HCT116 (cell line): ENCODE measurements at regions not wholly inside any gene's neighbourhood (a gene's known extent, or its start where the extent isn't known, plus 50 kb on each side); places are given as distances from the start of the nearest gene placed in this dataset.

Experiments used
- ATAC-seq: fragments of 200-7000 bp; cut with Tn5 transposase; 2 replicates; pipeline ENCODE4 v1.9.1; 2020; ENCODE audit warnings: mild to moderate bottlenecking, moderate library complexity
- BruUV-seq: library from RNA; stranded (reverse); fragments of 400-500 nt; replicated peaks from 2 replicates; lab custom pipeline; 2021; lab: Mats Ljungman, UMichigan
- CTCF ChIA-PET: fragments of 300-600 bp; sonication (Branson Sonifier 250); formaldehyde crosslinking; loops from one replicate; lab custom pipeline; 2021; ENCODE audit warnings: antibody characterized with exemption; lab: Charles Lee
- POLR2A ChIA-PET: fragments of 300-600, 350-600 bp; sonication (Branson Sonifier 250); formaldehyde crosslinking; loops from one replicate; lab custom pipeline; 2021; ENCODE audit warnings: antibody characterized with exemption; lab: Charles Lee
- RAD21 ChIA-PET, 2 experiments: fragments of 300-600 bp; sonication (Branson Sonifier 250); formaldehyde crosslinking; loops; one replicate each; lab custom pipeline; 2023; ENCODE audit warnings: low total read pairs in 2 of 2; ENCODE audit not compliant: uncharacterized antibody in 2 of 2, unreplicated experiment in 2 of 2, low non-redundant PET in 1 of 2; lab: Charles Lee
- DNase-seq: peaks from one replicate; pipeline ENCODE4 v3.0.0-alpha.2; 2010; ENCODE audit warnings: low read depth, low spot score
- H2AFZ ChIP-seq: fragments of 200-600 bp; shearing (Covaris generic), sonication (generic); 2 replicates; pipeline ENCODE4 v1.6.1; 2017; ENCODE audit warnings: low read depth, mixed run types, mixed read lengths, antibody characterized with exemption, low read length; ENCODE audit not compliant: poor library complexity, severe bottlenecking
- H3K27ac ChIP-seq: 2 replicates; pipeline ENCODE4 v1.5.1; 2012; ENCODE audit warnings: low read depth, low read length
- H3K27me3 ChIP-seq: fragments of 200-600 bp; sonication (generic); 2 replicates; pipeline ENCODE4 v1.6.1; 2016; ENCODE audit warnings: mixed run types, low read length, mixed read lengths; ENCODE audit not compliant: insufficient read depth
- H3K36me3 ChIP-seq, 2 experiments: fragments of 200-500 bp in 1 of 2; fragments of 200-600 bp in 1 of 2; sonication (Bioruptor generic) in 1 of 2; sonication (generic) in 1 of 2; 2 replicates each; pipeline versions ENCODE4 v1.5.1 to v1.6.1; 2014 to 2016; ENCODE audit warnings: low read length in 2 of 2, inconsistent platforms in 1 of 2, mixed read lengths in 1 of 2, mixed run types in 1 of 2; ENCODE audit not compliant: insufficient read depth in 2 of 2, control insufficient read depth in 1 of 2
- H3K4me1 ChIP-seq, 2 experiments: fragments of 200-600 bp in 1 of 2; sonication (generic) in 1 of 2; 2 replicates each; pipeline versions ENCODE4 v1.5.1 to v1.6.1; 2012 to 2017; ENCODE audit warnings: low read length in 2 of 2, inconsistent platforms in 1 of 2, mild to moderate bottlenecking in 1 of 2, mixed read lengths in 1 of 2, mixed run types in 1 of 2, moderate library complexity in 1 of 2; ENCODE audit not compliant: insufficient read depth in 2 of 2, control insufficient read depth in 1 of 2
- H3K4me2 ChIP-seq: fragments of 200-600 bp; sonication (generic); 2 replicates; pipeline ENCODE4 v1.6.1; 2017; ENCODE audit warnings: mixed run types, low read length, mixed read lengths
- H3K4me3 ChIP-seq, 2 experiments: fragments of 200-600 bp in 1 of 2; sonication (generic) in 1 of 2; replicated peaks in 1 of 2; 2 replicates each; pipeline ENCODE4 v1.5.1; 2011 to 2016; ENCODE audit warnings: low read length in 2 of 2, control low read depth in 1 of 2, low read depth in 1 of 2, mild to moderate bottlenecking in 1 of 2, mixed read lengths in 1 of 2, mixed run types in 1 of 2
- H3K79me2 ChIP-seq: fragments of 200-600 bp; sonication (generic); 2 replicates; pipeline ENCODE4 v1.6.1; 2017; ENCODE audit warnings: mild to moderate bottlenecking, mixed run types, low read length, moderate library complexity, mixed read lengths; ENCODE audit not compliant: insufficient read depth
- H3K9ac ChIP-seq: fragments of 200-600 bp; sonication (generic); 2 replicates; pipeline ENCODE4 v1.6.1; 2016; ENCODE audit warnings: low read length, mixed read lengths
- H3K9me2 ChIP-seq: fragments of 200-600 bp; sonication (generic), shearing (Covaris generic); 2 replicates; pipeline ENCODE4 v1.6.1; 2017; ENCODE audit warnings: mixed run types, mild to moderate bottlenecking, moderate library complexity; ENCODE audit not compliant: insufficient read depth
- H3K9me3 ChIP-seq, 2 experiments: fragments of 200-500 bp in 1 of 2; fragments of 200-600 bp in 1 of 2; sonication (Bioruptor generic) in 1 of 2; sonication (generic) in 1 of 2; 2 replicates each; pipeline ENCODE4 v1.6.1; 2014 to 2017; ENCODE audit warnings: low read length in 2 of 2, mixed read lengths in 2 of 2, inconsistent platforms in 1 of 2, low read depth in 1 of 2, mild to moderate bottlenecking in 1 of 2, mixed run types in 1 of 2, moderate library complexity in 1 of 2; ENCODE audit not compliant: control insufficient read depth in 1 of 2, insufficient read depth in 1 of 2
- H4K20me1 ChIP-seq: fragments of 200-600 bp; sonication (generic), shearing (Covaris generic); 2 replicates; pipeline ENCODE4 v1.6.1; 2017; ENCODE audit warnings: mixed run types, mild to moderate bottlenecking, moderate library complexity; ENCODE audit not compliant: insufficient read depth
- CBX3 ChIP-seq: IDR thresholded peaks from 2 replicates; pipeline ENCODE4 v1.6.1; 2012; ENCODE audit warnings: low read depth
- CEBPB ChIP-seq: IDR thresholded peaks from 2 replicates; pipeline ENCODE4 v1.6.1; 2012; ENCODE audit warnings: low read depth
- ELF1 ChIP-seq: IDR thresholded peaks from 2 replicates; pipeline ENCODE4 v1.6.1; 2012; ENCODE audit warnings: low read depth, borderline replicate concordance
- EZH2phosphoT487 ChIP-seq: fragments of 200-600 bp; IDR thresholded peaks from 2 replicates; pipeline ENCODE4 v1.6.1; 2018; ENCODE audit warnings: antibody characterized with exemption, borderline replicate concordance
- POLR2A ChIP-seq: IDR thresholded peaks from 2 replicates; pipeline ENCODE4 v1.7.0; 2011; ENCODE audit warnings: borderline replicate concordance; ENCODE audit not compliant: insufficient read depth, insufficient read length; ENCODE audit errors: extremely low read depth
- POLR2AphosphoS5 ChIP-seq: IDR thresholded peaks from 2 replicates; pipeline ENCODE4 v1.6.1; 2011; ENCODE audit warnings: mild to moderate bottlenecking, low read depth, low read length, moderate library complexity
- RAD21 ChIP-seq: IDR thresholded peaks from 2 replicates; pipeline ENCODE4 v1.6.1; 2012; ENCODE audit warnings: low read depth, mild to moderate bottlenecking
- SRF ChIP-seq: IDR thresholded peaks from 2 replicates; pipeline ENCODE4 v1.6.1; 2012; ENCODE audit warnings: low read depth
- YY1 ChIP-seq: IDR thresholded peaks from 2 replicates; pipeline ENCODE4 v1.6.1; 2011; ENCODE audit warnings: low read length, low read depth, moderate library complexity, mild to moderate bottlenecking; ENCODE audit not compliant: insufficient replicate concordance; ENCODE audit errors: extremely low read depth
- ZNF274 ChIP-seq: fragments of 200-500 bp; sonication (Bioruptor generic); IDR thresholded peaks from 2 replicates; pipeline ENCODE4 v1.6.1; 2014; ENCODE audit warnings: mild to moderate bottlenecking, low read depth, low read length, inconsistent platforms
- intact Hi-C: fragments of 100-400 bp; cut with micrococcal nuclease; formaldehyde crosslinking; loops from 2 replicates; pipeline ENCODE4 v1.10.0; 2022
- TF ChIP-seq, protein P1 (sequence below): IDR thresholded peaks from 2 replicates; pipeline ENCODE4 v1.6.1; 2012
- TF ChIP-seq, protein P2 (sequence below), 3 experiments: fragments of 200-600 bp in 1 of 3; sonication (generic) in 1 of 3; IDR thresholded peaks in 2 of 3; conservative IDR thresholded peaks in 1 of 3; 2 replicates each; pipeline ENCODE4 v1.5.1; 2012 to 2017; ENCODE audit warnings: low read depth in 2 of 3, low read length in 2 of 3, antibody characterized with exemption in 1 of 3, borderline replicate concordance in 1 of 3, control low read depth in 1 of 3, mild to moderate bottlenecking in 1 of 3, mixed read lengths in 1 of 3, mixed run types in 1 of 3, moderate library complexity in 1 of 3; ENCODE audit not compliant: insufficient read depth in 1 of 3
- TF ChIP-seq, protein P3 (sequence below): IDR thresholded peaks from 2 replicates; pipeline ENCODE4 v1.6.1; 2012; ENCODE audit warnings: low read depth
- TF ChIP-seq, protein P4 (sequence below): IDR thresholded peaks from 2 replicates; pipeline ENCODE4 v1.6.1; 2011; ENCODE audit warnings: mild to moderate bottlenecking, low read length, moderate library complexity; ENCODE audit not compliant: insufficient replicate concordance; ENCODE audit errors: extremely low read depth

DNA sequence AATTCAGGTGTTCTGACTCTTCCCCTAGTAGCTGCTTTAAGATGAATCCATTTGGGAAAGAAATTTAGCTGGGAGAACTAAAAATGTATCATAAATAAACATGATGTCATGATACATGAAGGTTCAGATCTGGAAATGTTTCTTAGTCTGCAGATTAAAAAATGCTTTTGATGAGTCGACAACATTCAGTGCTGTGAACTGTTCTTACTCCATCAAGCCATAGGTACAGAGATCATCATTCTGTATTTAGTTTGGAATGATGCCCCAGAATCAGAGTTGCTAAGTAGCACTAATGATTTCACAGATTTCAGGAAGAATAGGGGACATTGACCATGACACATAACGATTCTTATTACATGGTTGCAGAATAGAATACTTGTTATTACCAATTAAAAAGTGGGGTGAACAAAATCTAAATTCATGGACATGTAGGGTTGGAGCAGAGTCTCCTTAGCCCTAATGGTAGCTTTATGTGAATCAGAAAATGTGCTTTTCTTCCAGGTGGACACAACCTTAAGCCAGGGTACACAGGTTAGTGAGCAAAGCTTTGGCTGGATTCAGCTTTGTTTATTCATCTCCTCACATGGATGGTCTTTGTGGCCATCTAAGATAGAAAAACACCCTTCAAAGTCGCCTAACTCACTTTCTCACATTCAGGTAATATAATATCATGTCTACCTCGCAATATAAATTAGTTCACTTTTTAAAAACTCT is 205.4 kb upstream of the SEL1L start:
- no peak overlapping the region for H3K9ac ChIP-seq
- POLR2A ChIA-PET: no interaction called here
- H3K4me3 ChIP-seq: no peak overlapping the region
- H4K20me1 ChIP-seq: no peaks in the 10 kb centered on the region
- H3K4me2 ChIP-seq: no peak overlapping the region
- no peaks in the 10 kb centered on the region for H3K9me2 ChIP-seq
- DNase-seq: no peak
- intact Hi-C loops: no loop called here
- no peak overlapping the region for H2AFZ ChIP-seq
- ATAC-seq: no peak
- TF ChIP-seq, protein P1, sequence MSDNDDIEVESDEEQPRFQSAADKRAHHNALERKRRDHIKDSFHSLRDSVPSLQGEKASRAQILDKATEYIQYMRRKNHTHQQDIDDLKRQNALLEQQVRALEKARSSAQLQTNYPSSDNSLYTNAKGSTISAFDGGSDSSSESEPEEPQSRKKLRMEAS: no peak
- TF ChIP-seq, protein P2, sequence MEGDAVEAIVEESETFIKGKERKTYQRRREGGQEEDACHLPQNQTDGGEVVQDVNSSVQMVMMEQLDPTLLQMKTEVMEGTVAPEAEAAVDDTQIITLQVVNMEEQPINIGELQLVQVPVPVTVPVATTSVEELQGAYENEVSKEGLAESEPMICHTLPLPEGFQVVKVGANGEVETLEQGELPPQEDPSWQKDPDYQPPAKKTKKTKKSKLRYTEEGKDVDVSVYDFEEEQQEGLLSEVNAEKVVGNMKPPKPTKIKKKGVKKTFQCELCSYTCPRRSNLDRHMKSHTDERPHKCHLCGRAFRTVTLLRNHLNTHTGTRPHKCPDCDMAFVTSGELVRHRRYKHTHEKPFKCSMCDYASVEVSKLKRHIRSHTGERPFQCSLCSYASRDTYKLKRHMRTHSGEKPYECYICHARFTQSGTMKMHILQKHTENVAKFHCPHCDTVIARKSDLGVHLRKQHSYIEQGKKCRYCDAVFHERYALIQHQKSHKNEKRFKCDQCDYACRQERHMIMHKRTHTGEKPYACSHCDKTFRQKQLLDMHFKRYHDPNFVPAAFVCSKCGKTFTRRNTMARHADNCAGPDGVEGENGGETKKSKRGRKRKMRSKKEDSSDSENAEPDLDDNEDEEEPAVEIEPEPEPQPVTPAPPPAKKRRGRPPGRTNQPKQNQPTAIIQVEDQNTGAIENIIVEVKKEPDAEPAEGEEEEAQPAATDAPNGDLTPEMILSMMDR (IDR thresholded peaks at IDR 0.05 in 2 of 3, conservative IDR thresholded peaks at IDR 0.05 in 1 of 3; ENCODE audit: borderline replicate concordance in 1 of 3, insufficient read depth in 1 of 3, low read depth in 2 of 3, low read length in 2 of 3): no peak
- TF ChIP-seq SRF: no peak
- no peak for TF ChIP-seq ELF1
- TF ChIP-seq POLR2A: no peak
- TF ChIP-seq ZNF274: no peak
- TF ChIP-seq CEBPB: no peak
- no peak for TF ChIP-seq EZH2phosphoT487
- TF ChIP-seq, protein P3, sequence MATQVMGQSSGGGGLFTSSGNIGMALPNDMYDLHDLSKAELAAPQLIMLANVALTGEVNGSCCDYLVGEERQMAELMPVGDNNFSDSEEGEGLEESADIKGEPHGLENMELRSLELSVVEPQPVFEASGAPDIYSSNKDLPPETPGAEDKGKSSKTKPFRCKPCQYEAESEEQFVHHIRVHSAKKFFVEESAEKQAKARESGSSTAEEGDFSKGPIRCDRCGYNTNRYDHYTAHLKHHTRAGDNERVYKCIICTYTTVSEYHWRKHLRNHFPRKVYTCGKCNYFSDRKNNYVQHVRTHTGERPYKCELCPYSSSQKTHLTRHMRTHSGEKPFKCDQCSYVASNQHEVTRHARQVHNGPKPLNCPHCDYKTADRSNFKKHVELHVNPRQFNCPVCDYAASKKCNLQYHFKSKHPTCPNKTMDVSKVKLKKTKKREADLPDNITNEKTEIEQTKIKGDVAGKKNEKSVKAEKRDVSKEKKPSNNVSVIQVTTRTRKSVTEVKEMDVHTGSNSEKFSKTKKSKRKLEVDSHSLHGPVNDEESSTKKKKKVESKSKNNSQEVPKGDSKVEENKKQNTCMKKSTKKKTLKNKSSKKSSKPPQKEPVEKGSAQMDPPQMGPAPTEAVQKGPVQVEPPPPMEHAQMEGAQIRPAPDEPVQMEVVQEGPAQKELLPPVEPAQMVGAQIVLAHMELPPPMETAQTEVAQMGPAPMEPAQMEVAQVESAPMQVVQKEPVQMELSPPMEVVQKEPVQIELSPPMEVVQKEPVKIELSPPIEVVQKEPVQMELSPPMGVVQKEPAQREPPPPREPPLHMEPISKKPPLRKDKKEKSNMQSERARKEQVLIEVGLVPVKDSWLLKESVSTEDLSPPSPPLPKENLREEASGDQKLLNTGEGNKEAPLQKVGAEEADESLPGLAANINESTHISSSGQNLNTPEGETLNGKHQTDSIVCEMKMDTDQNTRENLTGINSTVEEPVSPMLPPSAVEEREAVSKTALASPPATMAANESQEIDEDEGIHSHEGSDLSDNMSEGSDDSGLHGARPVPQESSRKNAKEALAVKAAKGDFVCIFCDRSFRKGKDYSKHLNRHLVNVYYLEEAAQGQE: no peak
- no peak for TF ChIP-seq RAD21
- no peak for TF ChIP-seq YY1
- TF ChIP-seq, protein P4, sequence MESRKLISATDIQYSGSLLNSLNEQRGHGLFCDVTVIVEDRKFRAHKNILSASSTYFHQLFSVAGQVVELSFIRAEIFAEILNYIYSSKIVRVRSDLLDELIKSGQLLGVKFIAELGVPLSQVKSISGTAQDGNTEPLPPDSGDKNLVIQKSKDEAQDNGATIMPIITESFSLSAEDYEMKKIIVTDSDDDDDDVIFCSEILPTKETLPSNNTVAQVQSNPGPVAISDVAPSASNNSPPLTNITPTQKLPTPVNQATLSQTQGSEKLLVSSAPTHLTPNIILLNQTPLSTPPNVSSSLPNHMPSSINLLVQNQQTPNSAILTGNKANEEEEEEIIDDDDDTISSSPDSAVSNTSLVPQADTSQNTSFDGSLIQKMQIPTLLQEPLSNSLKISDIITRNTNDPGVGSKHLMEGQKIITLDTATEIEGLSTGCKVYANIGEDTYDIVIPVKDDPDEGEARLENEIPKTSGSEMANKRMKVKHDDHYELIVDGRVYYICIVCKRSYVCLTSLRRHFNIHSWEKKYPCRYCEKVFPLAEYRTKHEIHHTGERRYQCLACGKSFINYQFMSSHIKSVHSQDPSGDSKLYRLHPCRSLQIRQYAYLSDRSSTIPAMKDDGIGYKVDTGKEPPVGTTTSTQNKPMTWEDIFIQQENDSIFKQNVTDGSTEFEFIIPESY: no peak
- TF ChIP-seq CBX3: no peak
- no peak for TF ChIP-seq POLR2AphosphoS5
- TF ChIP-seq, all 23 proteins: peak for 0
- Histone ChIP-seq H3K79me2 (no peaks in the 10 kb centered on the region), H3K36me3 (no peaks in the 10 kb centered on the region), H3K27ac (no peak overlapping the region), H3K27me3 (no peaks in the 10 kb centered on the region), H3K9me3 (no peaks in the 10 kb centered on the region; a peak in 1 of 4 replicates), H3K4me1 (no peaks in the 10 kb centered on the region)
- ChIA-PET RAD21 (no interaction called here), CTCF (no interaction called here)
- no TSS peak for BruUV-seq
